DMS153 treated with DMSO at 0.1 percent for 48 hours (cell line): ENCODE measurements at regions not wholly inside any gene's neighbourhood (a gene's known extent, or its start where the extent isn't known, plus 50 kb on each side); places are given as distances from the start of the nearest gene placed in this dataset.

Experiments
- DNase-seq: peaks from one replicate; lab custom pipeline; 2025; ENCODE audit not compliant: unreplicated experiment; lab: John Stamatoyannopoulos, UW

GRCh38 chr7:25391295-25391861 is 163.1 kb upstream of the NPVF start:
- DNase-seq: peak; percentile 62

DNA sequence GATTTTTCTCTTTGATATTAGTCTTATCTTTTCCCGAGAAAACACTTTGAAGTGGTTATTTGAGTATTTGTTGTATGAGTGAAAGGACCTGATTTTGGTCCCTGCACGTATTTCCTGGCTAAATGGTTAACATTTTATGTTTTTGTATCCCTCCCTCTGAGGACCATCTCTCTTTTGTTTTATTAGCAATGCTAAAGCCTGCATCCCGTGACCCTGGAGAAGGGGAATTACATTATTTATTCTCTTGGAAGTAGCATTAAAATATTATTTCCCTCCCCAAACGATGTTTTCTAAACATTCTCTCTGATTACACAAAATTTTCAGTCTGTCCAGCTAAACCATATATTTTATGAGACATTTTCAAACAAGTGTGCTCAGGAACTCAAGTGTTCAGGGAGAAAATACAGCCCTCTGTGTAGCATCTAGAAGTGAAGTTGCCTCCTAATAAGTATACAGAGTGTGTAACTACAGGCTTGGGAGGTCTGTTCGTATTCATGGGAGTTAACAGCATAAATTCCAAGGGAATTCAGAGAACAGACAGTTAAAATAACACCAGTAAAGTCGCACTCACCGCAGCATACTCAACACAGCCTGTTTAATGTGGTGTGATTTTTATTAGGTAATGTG is 163.8 kb upstream of the NPVF start:
- no peak for DNase-seq

GRCh38 chr7:25392588-25393338 is 164.5 kb upstream of the NPVF start:
- DNase-seq: no peak

DNA sequence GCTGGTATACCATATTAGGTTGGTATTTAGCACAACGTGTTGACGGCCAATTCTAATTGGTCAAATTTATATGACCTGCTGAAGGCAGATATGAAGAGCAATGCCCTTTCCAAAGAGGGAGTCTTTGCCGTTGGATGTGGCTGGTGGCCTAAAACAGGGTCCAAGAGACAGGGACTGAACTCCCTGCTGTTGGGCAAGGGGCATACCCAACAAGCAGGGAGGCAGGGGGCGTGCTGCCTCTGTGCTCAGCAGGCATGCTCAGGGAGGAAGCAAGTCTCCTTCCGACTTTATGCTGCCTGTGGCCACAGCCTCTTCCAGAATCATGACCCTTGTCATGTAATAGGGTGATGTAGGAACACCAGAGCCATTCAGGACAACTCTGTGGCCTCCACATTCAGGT is 167.7 kb upstream of the NPVF start:
- no peak for DNase-seq

DNA sequence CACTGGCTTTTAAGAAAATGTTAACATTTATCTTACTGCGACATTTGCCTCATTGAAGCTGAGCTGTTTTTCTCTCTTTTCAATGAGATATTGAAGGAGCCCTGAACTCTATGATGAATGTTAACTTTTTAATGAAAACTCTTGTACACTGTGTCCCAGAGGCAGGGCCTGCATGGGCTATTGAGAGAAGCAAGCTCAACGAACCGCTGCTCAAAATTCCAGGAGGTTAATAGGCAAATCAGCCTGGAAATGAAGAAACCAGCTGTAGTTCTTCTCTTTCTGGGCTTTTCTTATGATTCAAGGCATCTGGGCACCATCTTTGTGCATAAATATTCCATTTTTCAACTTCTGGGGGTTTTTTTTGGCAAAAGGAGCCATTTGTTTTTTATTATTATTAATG is 168.4 kb upstream of the NPVF start:
- DNase-seq: no peak

DNA sequence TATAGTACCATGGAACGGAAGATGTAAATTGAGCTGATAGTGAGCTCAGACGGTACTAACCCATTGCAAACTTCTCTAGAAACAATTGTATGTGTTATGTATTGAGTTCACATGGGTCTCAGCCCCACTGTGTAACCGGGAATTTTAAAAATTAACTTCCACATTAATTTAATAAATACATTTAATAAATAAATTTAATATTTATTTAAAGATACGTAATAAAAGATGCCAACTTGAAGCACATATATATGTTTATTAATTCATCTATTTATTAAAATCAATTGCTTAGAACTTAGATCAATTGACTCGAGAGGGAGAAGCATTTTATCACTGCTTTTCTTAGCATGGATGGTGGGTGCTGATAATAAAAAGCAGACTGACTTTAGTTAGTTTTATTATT is 170.1 kb upstream of the NPVF start:
- no peak for DNase-seq

GRCh38 chr7:25399000-25399750 is 170.9 kb upstream of the NPVF start:
- DNase-seq: no peak

DNA sequence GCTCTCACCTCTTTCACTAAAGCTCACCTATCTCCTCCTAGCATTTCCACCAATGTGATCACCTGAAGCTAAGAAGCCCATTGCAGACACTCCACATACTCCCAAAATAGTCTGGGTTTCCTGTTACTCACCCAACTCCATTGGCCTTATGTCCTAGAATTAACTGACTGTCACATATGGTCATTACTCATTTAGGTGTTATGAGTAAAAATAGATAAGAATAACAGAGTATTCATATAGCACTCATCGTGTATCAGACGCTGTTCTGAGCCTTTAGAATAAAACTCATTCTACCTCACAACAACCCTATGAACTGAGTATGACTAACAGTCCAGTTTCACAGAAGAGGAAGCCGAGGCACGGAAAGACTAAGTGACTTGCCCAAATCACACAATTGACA is 174.2 kb upstream of the NPVF start:
- DNase-seq: no peak

- DNase-seq: no peak
These were observed 177.4 kb upstream of the NPVF start for GRCh38 chr7:25405736-25406135.

DNA sequence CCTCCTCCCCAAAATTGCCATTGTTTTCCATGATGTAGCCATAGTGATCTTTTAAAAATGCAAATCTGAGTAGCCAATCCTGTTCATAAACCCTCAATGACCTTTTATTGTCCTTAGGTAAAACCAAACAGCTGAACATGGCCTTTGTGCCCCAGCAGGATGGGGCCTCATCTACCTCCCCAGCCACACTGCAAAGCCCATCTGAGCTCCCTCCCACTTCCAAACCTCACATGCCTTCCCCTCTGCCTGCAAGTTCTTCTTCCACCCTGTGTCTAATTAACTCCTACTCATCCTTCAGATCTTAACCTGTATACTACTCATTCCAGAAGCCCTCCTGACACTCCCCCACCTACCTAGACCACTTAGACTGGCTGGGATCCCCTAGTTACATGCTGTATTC is 178.8 kb upstream of the NPVF start:
- DNase-seq: no peak

- no peak for DNase-seq
These were observed 179.9 kb upstream of the NPVF start for GRCh38 chr7:25408012-25408687.

DNA sequence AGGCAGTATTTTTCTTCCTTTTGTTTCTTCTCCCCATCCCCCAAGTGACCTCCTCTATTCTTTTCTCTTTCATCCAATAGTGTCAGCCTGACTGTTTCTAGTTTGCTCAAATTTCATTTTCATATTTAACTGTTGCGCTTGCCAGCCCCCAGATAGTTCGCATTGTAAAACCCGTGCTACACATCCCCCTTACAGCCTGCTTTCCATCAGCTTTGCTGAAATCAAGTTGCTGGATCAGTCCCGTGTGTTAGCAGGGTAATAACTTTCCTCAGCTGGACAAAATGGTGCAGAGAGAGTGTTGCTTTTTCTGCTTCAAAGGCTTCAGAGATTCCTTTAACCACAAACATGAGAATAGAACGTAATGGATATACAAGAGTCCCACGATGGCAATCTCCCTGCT is 180.6 kb upstream of the NPVF start:
- no peak for DNase-seq

DNA sequence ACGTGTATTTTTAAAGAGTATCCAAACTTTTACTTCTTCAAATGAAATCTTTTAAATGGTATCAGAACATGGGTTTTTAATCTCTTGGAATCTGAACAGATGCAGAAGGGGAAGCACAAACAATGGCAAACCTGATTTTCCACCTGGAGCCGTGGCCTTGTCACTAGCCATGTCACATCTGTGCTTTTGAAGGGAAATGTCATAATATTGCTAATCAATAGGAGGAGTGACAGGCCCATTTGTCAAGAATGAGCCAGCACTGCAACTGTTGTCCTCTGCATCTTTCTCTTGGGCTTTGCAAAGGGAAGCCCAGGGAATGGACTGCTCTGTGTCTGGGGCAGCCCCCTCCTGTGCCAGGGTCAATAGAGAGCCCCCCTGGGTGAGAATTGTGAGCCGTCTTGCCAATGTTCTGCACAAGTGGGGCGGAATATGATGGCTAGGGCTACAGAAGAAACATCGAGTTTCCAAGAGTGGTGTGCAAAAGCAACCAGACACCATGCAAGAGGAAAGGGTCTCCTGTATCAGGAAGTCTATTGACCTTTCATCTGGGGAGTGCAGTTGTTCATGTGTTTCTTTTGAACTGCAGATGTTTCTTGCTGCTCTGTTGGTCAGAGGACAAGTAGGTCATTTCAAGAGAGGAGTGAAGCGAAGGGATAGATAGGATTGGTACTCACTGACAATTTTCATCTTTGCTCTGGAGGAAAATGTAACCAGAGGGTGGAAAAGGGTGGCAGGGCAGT is 181.8 kb upstream of the NPVF start:
- no peak for DNase-seq

- DNase-seq: no peak
These were observed 192.5 kb upstream of the NPVF start for GRCh38 chr7:25420771-25421170.

DNA sequence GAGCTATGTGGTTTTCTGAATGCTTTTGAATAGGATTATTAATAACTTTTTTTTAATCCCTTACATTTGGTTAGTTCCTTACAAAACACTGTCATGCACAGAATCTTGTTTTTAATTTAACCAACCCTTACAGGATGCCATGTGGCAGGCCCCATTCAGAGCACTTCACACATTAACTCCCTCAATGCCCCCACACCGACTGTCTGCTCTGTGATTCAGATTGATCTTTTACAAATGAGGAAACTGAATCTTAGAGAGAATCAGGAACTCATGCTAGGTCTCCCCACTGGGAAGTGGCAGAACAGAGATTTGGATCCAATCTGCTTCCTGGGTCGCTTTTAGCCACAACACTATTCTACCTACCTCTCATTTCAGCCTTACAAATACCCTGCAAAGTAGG is 195.8 kb upstream of the NPVF start:
- DNase-seq: no peak

- no peak for DNase-seq
These were observed 196.6 kb upstream of the NPVF start for GRCh38 chr7:25424855-25425254.

GRCh38 chr7:25427721-25428120 is 199.4 kb upstream of the NPVF start:
- no peak for DNase-seq

- DNase-seq: no peak
These were observed 201.4 kb upstream of the NPVF start for GRCh38 chr7:25429731-25430130.

- DNase-seq: no peak
These were observed 202.1 kb upstream of the NPVF start for GRCh38 chr7:25430200-25430931.

DNA sequence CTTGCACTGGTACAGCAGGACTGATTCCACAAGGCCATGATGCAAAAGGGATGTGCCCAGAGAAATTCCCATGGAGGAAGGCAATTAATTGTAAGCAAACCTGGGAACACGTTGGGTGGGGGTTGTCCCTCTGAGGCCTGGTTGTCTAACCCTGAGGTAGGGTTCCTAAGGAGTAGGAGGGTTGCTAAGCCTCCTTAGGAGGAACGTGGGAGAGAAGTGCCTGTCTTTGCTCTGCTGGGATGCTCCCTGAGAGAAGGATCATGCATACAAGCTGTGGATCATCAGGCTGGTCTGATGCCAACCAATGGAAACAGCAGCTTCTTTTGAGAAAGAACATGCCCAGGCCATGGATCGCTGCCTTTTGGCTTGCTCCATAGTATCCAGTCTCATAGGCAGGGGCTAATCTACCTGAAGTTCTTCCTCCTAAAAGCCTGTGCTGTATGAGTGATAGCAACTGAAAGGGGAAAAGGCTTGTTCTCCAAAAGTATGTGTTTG is 203.7 kb upstream of the NPVF start:
- no peak for DNase-seq
